Mesendoderm (in vitro differentiated cells): ENCODE measurements at regions not wholly inside any gene's neighbourhood (a gene's known extent, or its start where the extent isn't known, plus 50 kb on each side); places are given as distances from the start of the nearest gene placed in this dataset.

Source experiments
- DNase-seq: peaks from one replicate; pipeline ENCODE4 v3.0.0; 2013
- H2AK5ac ChIP-seq: 2 replicates; pipeline ENCODE4 v1.6.1; 2013; ENCODE audit warnings: low read length, inconsistent platforms
- H2BK120ac ChIP-seq: 2 replicates; pipeline ENCODE4 v1.6.1; 2013; ENCODE audit warnings: low read depth, mild to moderate bottlenecking, low read length, moderate library complexity, mixed read lengths
- H2BK15ac ChIP-seq: replicated peaks from 2 replicates; pipeline ENCODE4 v1.6.1; 2013; ENCODE audit warnings: low read depth, mild to moderate bottlenecking, moderate library complexity
- H2BK5ac ChIP-seq: 2 replicates; pipeline ENCODE4 v1.6.1; 2013; ENCODE audit warnings: low read length, inconsistent platforms
- H3K18ac ChIP-seq: 2 replicates; pipeline ENCODE4 v1.6.1; 2013; ENCODE audit warnings: mild to moderate bottlenecking, low read length, mixed read lengths
- H3K23ac ChIP-seq: one replicate; pipeline ENCODE4 v1.6.1; 2013; ENCODE audit warnings: low read length
- H3K27ac ChIP-seq: 2 replicates; pipeline ENCODE4 v1.5.1; 2013; ENCODE audit warnings: low read depth, mild to moderate bottlenecking, inconsistent platforms, low read length, moderate library complexity
- H3K27me3 ChIP-seq: 2 replicates; pipeline ENCODE4 v1.6.1; 2013; ENCODE audit warnings: low read length, control low read depth, mild to moderate bottlenecking, inconsistent platforms; ENCODE audit not compliant: insufficient read depth, poor library complexity
- H3K36me3 ChIP-seq: 2 replicates; pipeline ENCODE4 v1.6.1; 2013; ENCODE audit warnings: low read length, inconsistent platforms; ENCODE audit not compliant: control insufficient read depth, insufficient read depth
- H3K4ac ChIP-seq: one replicate; pipeline ENCODE4 v1.6.1; 2013; ENCODE audit warnings: low read depth, mild to moderate bottlenecking, low read length, moderate library complexity
- H3K4me1 ChIP-seq: 2 replicates; pipeline ENCODE4 v1.6.1; 2013; ENCODE audit warnings: low read depth, low read length, inconsistent platforms; ENCODE audit not compliant: control insufficient read depth
- H3K4me2 ChIP-seq: 2 replicates; pipeline ENCODE4 v1.6.1; 2013; ENCODE audit warnings: low read length
- H3K4me3 ChIP-seq: 2 replicates; pipeline ENCODE4 v1.5.1; 2013; ENCODE audit warnings: mild to moderate bottlenecking, low read length
- H3K56ac ChIP-seq: one replicate; pipeline ENCODE4 v1.6.1; 2013; ENCODE audit warnings: low read length
- H3K79me1 ChIP-seq: 2 replicates; pipeline ENCODE4 v1.6.1; 2013; ENCODE audit warnings: low read length, inconsistent platforms
- H3K79me2 ChIP-seq: 2 replicates; pipeline ENCODE4 v1.6.1; 2013; ENCODE audit warnings: mild to moderate bottlenecking, low read length; ENCODE audit not compliant: control insufficient read depth, insufficient read depth
- H3K9ac ChIP-seq: 2 replicates; pipeline ENCODE4 v1.6.1; 2013; ENCODE audit warnings: low read length, inconsistent platforms
- H4K5ac ChIP-seq: one replicate; pipeline ENCODE4 v1.6.1; 2013; ENCODE audit warnings: low read length
- H4K8ac ChIP-seq: one replicate; pipeline ENCODE4 v1.6.1; 2013; ENCODE audit warnings: low read depth, mild to moderate bottlenecking, control low read depth, low read length, moderate library complexity
- WGBS: extraction: QIAGEN DNeasy Blood & Tissue Kit; methylation state at CpG from one replicate; pipeline ENCODE4 v1.1.7; 2013; ENCODE audit warnings: low lambda C conversion rate, missing lambda C conversion rate; ENCODE audit not compliant: insufficient coverage; ENCODE audit errors: extremely low coverage; 5-methylcytosine and 5-hydroxymethylcytosine counted together

DNA sequence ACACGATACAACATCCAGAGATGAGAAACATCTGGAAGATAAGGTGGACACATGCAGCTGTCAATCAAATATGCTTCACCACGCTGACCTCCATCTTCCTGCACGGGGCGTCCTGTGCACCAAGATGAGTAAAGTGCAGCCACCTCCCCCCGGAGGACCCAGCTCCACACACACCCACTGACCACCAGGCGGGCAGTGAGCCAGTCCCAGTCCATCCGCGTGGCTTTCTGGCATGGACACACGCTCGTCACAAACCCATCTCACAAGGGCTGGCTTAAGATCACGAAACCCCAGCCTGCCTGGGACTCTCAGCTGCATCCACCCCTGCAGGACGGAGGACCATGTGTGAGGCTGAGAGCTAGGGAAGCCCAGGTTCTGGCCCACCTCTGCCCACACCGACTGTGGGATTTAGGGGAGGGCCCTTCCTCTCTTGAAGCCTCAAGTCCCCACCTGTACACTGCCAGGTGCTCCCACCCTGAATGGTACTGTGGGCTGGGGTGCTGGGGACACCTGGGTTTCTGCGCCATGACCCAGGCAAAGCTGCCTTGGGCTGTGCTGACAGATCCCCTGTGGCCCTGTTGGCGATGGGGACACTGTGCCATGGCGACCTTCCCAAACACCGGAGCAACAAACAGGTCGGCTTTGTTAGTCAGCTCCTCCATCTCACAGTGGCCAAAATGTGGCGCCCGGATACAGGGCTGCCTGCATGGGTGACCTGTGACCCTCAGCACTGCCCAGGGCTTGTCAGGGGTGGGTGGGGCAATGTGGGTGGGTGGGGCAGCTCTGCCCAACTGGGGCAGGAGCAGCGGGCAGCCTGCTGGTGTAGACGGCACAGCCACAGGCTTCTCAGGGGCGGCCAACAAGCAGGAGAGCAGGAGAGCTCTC lies 629.0 kb downstream of the TBC1D22A start:
- H3K56ac ChIP-seq = no peak overlapping the region
- no peak overlapping the region for H3K4ac ChIP-seq
- H3K4me1 ChIP-seq = no peaks in the 10 kb centered on the region
- H2BK5ac ChIP-seq = no peak overlapping the region
- H2BK15ac ChIP-seq = no peak overlapping the region
- no peak overlapping the region for H3K4me3 ChIP-seq
- H3K27ac ChIP-seq = no peak overlapping the region
- WGBS = no CpG with 5 or more reads among the region's 23 CpGs
- no peak overlapping the region for H2BK120ac ChIP-seq
- no peak overlapping the region for H4K8ac ChIP-seq
- no peak overlapping the region for H3K4me2 ChIP-seq
- no peak overlapping the region for H2AK5ac ChIP-seq
- H3K18ac ChIP-seq = no peak overlapping the region
- H3K36me3 ChIP-seq = no peaks in the 10 kb centered on the region
- no peak overlapping the region for H3K9ac ChIP-seq
- no peaks in the 10 kb centered on the region for H3K27me3 ChIP-seq
- no peaks in the 10 kb centered on the region for H3K79me2 ChIP-seq
- H3K23ac ChIP-seq = no peak overlapping the region
- H3K79me1 ChIP-seq = no peaks in the 10 kb centered on the region
- no peak overlapping the region for H4K5ac ChIP-seq
- no peak for DNase-seq

DNA sequence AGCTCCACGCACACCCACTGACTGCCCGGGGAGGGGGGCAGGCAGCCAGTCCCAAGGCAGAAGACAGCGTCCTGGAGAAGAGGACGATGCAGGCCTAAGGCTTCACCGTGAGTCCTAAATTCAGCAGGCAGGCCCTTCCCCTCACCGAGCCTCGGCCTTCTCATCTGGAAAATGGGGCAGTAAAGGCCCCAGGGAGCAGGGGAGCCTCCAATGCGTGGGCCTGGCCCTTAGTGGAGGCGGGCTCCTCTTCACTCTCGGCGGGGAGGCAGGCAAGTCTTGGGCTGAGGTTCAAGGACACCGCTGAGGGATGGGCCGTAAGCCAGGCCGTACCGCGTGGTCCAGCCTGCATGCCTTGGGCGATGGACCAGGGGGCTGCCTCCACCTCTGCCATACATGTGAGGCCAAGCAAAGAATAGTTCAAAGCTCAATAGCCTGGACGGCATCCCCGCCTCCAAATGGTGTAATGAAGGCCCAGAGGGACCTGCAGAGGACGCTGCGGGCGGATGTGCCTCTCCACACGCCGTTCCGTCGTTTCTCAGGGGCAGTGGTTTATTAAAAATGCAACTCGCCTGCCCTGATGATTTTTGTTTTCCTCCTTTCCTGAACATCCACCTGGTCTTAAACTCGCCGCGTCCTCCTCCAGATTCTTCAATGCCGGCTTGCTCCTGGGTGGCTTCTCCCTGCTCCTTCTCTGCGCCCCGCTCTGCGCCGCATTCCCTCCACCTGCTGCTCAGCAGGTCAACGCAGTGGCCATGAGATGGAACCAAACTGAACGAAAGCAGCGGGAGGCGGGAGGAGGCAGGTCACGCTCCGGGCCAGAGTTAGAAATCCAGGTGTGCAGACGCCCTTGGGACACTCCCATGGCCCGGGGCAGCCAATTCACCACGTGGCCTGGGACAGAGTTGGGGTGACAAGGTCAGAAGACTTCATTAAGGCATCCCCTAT lies 627.8 kb downstream of the TBC1D22A start:
- H2BK120ac ChIP-seq = no peak overlapping the region
- no peak overlapping the region for H4K5ac ChIP-seq
- no peak overlapping the region for H2BK5ac ChIP-seq
- no CpG with 5 or more reads among the region's 44 CpGs for WGBS
- no peak overlapping the region for H3K23ac ChIP-seq
- no peak overlapping the region for H3K4me2 ChIP-seq
- no peak overlapping the region for H3K9ac ChIP-seq
- no peak overlapping the region for H4K8ac ChIP-seq
- H3K4me1 ChIP-seq = no peaks in the 10 kb centered on the region
- H3K4ac ChIP-seq = no peak overlapping the region
- no peak overlapping the region for H2BK15ac ChIP-seq
- no peak overlapping the region for H2AK5ac ChIP-seq
- no peaks in the 10 kb centered on the region for H3K79me1 ChIP-seq
- H3K27me3 ChIP-seq = no peaks in the 10 kb centered on the region
- H3K18ac ChIP-seq = no peak overlapping the region
- no peak overlapping the region for H3K4me3 ChIP-seq
- H3K36me3 ChIP-seq = no peaks in the 10 kb centered on the region
- H3K79me2 ChIP-seq = no peaks in the 10 kb centered on the region
- H3K27ac ChIP-seq = no peak overlapping the region
- no peak for DNase-seq
- H3K56ac ChIP-seq = no peak overlapping the region

DNA sequence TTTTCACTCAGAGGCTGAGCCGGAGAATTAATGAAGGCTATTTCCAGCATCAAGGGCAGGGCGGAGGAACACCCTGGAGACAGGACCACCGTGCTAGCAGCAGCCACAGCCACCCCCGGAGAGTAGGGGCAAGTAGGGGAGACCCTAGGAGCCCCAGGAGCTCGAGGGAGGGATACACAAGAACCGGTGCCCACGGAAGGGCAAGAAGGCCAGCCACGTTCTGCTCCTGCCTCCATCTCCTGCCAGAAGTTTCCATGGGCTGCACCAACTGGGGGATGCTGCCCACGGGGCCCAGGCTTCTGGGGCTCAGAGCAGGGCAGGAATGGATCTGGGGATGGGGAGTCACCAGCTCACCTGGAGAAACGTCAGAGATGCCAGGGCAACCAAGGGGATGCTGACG lies 626.8 kb downstream of the TBC1D22A start:
- Histone ChIP-seq H3K4me3 (no peak overlapping the region), H3K36me3 (no peaks in the 10 kb centered on the region), H3K56ac (no peak overlapping the region), H4K8ac (no peak overlapping the region), H3K27me3 (no peaks in the 10 kb centered on the region), H3K9ac (no peak overlapping the region), H3K4me1 (no peaks in the 10 kb centered on the region), H3K4me2 (no peak overlapping the region), H3K79me2 (no peaks in the 10 kb centered on the region), H4K5ac (no peak overlapping the region), H3K18ac (no peak overlapping the region), H3K79me1 (no peaks in the 10 kb centered on the region), H2BK15ac (no peak overlapping the region), H2BK5ac (no peak overlapping the region), H2BK120ac (no peak overlapping the region), H2AK5ac (no peak overlapping the region), H3K23ac (no peak overlapping the region), H3K27ac (no peak overlapping the region), H3K4ac (no peak overlapping the region)
- DNase-seq = no peak
- no CpG with 5 or more reads among the region's 11 CpGs for WGBS

DNA sequence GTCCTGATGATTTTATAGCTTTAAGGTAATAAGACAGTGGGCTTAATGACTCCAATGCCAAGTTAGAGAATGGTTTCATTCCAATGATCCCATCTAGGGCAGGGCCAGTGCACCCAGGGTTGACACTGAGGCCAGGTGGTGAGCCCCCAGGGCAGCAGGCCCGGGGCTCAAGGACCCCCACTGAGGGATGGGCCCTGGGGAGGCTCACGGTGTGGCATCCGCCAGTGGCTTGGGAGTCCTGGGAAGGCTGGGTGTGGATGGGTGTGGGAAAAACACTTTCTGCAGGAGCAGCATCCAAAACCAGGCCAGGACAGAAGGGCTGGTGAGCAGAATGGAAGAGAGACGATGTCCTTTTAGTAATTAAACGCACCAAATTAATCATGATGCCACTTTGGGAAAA lies 626.3 kb downstream of the TBC1D22A start:
- Histone ChIP-seq H2BK120ac (no peak overlapping the region), H3K27ac (no peak overlapping the region), H2BK5ac (no peak overlapping the region), H2AK5ac (no peak overlapping the region), H3K36me3 (no peaks in the 10 kb centered on the region), H3K4me2 (no peak overlapping the region), H3K23ac (no peak overlapping the region), H3K4me1 (no peaks in the 10 kb centered on the region), H3K18ac (no peak overlapping the region), H4K5ac (no peak overlapping the region), H3K79me2 (no peaks in the 10 kb centered on the region), H3K56ac (no peak overlapping the region), H3K9ac (no peak overlapping the region), H3K79me1 (no peaks in the 10 kb centered on the region), H2BK15ac (no peak overlapping the region), H4K8ac (no peak overlapping the region), H3K4me3 (no peak overlapping the region), H3K27me3 (no peaks in the 10 kb centered on the region), H3K4ac (no peak overlapping the region)
- no CpG with 5 or more reads among the region's 5 CpGs for WGBS
- no peak for DNase-seq

DNA sequence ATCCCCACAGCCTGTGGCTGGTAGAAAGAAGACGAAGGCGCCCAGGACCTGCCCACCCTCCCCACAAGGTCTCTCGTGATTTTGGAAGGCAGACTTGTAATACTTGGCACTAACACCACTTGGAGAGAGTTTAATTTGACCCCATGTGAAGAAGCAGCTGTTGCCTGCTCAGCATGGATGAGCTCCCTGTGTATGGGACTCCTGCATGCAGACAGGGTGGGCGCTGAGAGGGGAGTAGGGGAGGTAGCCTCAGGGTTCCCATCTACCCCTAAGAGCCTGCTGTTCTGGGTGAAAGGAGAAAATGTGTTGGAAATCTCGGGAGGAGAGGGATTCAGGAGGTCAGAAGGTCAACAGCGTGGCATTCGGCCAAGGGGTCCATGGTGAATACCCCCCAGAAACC lies 625.9 kb downstream of the TBC1D22A start:
- no peak overlapping the region for H2BK120ac ChIP-seq
- no peak overlapping the region for H3K56ac ChIP-seq
- H3K36me3 ChIP-seq = no peaks in the 10 kb centered on the region
- no peak overlapping the region for H3K23ac ChIP-seq
- no peak overlapping the region for H3K9ac ChIP-seq
- H3K79me1 ChIP-seq = no peaks in the 10 kb centered on the region
- no peak overlapping the region for H4K5ac ChIP-seq
- H2BK15ac ChIP-seq = no peak overlapping the region
- no peaks in the 10 kb centered on the region for H3K27me3 ChIP-seq
- H2AK5ac ChIP-seq = no peak overlapping the region
- no peaks in the 10 kb centered on the region for H3K79me2 ChIP-seq
- no peak overlapping the region for H3K4me3 ChIP-seq
- WGBS = no CpG with 5 or more reads among the region's 7 CpGs
- DNase-seq = no peak
- no peak overlapping the region for H3K27ac ChIP-seq
- no peaks in the 10 kb centered on the region for H3K4me1 ChIP-seq
- H4K8ac ChIP-seq = no peak overlapping the region
- H3K4me2 ChIP-seq = no peak overlapping the region
- no peak overlapping the region for H3K4ac ChIP-seq
- H2BK5ac ChIP-seq = no peak overlapping the region
- no peak overlapping the region for H3K18ac ChIP-seq
